Activated T-cell treated with anti-CD3 and anti-CD28 coated beads, Interleukin-2, amount 50 U/mL, for 48 hours (primary cell): ENCODE measurements at regions not wholly inside any gene's neighbourhood (a gene's known extent, or its start where the extent isn't known, plus 50 kb on each side); places are given as distances from the start of the nearest gene placed in this dataset.

ENCODE experiments used
- DNase-seq, 2 experiments: peaks; one replicate each; pipeline ENCODE4 v3.0.0-alpha.2; 2020

DNA sequence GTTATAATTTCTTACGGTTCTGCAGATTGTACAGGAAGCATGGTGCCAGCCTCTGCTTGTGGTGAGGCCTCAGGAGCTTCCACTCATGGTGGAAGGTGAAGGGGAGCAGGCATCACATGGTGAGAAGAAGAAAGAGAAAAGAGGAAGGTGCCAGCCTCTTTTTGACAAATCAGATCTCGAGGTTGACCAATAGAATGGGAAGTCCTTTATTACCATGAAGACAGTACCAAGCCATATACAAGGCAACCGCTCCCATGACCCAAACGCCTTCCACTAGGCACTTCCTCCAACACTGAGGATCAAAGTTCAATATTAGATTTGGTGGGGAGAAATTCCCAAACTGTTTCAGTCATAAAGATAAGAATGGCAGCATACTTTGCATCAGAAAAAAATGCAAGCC lies 502.8 kb downstream of the GLRX3 start:
- no peak for DNase-seq

- DNase-seq = no peak
Observed at GRCh38 chr10:130642926-130643325, 506.7 kb downstream of the GLRX3 start.

GRCh38 chr10:130647341-130647740 lies 511.1 kb downstream of the GLRX3 start:
- no peak for DNase-seq

DNA sequence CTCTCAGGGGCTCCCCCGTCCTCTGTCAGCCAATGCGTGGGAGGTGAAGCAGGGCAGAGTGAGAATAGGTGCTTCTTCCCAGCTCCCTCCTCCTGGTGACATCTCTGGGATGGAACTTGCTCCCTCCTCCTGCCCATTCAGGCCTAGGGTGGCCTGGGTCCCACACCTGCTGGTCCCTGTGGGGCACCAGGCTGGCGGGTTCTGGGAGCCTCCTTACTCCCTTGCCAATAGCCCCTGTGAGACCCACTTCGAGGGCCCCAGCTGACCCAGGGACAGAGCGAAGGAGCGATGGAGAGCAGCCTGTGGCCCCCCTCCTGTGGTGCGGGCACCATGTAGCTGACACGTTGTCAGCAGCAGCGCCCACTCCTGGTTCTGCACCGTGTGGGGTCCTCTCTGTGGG lies 512.6 kb downstream of the GLRX3 start:
- no peak for DNase-seq

DNA sequence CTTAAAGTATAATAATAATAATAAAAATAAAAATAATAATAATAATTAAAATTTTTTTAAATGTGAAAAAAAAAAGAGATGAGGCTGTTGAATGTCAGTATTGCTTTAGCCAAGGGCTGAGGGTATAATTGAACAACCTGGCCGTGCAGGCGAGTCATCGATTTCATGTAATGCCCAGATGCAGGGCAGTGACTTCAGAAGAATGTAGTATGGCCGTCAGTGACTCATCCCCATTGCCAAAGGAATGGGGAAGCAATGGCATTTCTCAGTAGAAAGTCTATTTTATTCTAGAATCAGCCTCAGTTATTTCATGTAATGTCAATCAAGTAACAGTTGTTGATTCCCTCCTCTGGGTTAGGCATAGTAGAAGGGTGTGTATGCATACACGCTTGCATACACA lies 516.4 kb downstream of the GLRX3 start:
- no peak for DNase-seq

DNA sequence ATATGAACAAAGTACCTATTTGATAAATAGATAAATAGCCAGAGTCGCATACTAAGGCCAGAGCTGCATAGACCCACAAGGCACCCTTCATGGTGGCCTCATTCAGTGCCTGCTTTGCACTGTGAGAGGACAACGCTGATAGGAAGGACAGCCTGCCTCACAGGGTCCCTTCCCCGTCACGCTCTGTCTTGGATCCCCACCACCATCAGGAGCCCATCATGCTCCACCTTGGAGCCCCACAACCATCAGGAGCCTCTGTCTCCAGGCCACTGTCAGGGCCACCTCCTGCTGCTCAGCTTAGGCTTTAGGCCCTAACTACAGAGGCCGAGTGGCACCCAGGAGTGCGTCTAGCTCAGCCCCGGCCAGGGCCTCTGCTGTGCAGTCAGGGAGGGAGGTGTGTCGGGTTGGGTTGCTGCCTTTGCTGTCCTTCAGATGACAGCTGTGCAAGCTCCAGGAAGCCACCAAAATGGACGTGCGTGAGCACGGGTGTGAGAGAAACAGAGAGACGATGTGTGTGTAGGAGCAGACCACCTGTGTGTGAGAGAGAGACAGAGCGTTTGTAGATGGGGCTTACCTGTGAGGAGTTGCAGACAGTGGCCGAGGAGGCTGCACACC lies 516.9 kb downstream of the GLRX3 start:
- DNase-seq = no peak

DNA sequence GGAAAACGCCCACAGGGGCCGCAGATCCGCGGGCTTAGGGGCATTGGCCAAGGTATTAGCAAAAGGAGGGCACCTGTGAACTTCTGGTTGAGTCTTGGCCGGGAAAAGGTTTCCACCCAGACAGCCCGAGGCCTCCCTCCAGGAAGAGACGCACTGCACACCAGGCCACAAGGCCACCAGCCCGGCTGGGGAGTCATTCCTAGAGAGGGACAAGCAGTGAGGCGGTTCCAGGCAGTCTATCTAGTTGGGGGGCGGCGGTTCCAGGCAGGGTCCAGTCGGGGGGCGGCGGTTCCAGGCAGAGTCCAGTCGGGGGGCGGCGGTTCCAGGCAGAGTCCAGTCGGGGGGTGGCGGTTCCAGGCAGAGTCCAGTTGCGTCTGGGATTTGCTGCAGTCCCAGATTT lies 518.5 kb downstream of the GLRX3 start:
- no peak for DNase-seq

GRCh38 chr10:130655313-130656186 lies 519.4 kb downstream of the GLRX3 start:
- DNase-seq = no peak

- no peak for DNase-seq
Observed at GRCh38 chr10:130656187-130656575, 520.0 kb downstream of the GLRX3 start.

DNA sequence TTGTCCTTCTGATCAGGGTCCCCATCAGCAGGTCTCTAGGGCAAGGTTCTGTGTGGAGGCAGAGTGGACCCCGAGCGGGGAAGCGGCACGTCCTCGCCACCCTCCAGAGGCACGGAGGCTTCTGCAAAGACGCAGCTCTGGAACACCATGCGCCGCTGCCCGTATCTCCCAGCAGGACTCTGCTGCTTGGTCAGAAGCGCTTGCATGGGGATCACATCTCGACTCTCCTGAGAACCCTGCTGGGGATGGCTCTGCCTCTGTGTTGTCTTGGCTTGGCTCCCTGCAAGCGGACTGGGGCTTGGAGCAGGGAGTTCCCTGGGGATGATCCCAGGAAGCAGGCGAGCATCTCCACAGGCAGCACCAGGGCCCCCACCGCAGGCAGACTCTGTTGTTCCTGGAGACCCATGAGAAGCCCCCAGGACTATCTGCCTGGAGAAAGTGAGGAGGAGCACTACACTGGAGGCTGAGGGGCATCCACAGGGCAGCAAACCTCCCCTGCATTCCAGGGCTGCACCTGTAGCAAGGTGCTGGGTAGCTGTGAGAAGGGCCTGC lies 520.5 kb downstream of the GLRX3 start:
- DNase-seq = no peak

- DNase-seq = no peak
Observed at GRCh38 chr10:130658687-130659290, 522.6 kb downstream of the GLRX3 start.

DNA sequence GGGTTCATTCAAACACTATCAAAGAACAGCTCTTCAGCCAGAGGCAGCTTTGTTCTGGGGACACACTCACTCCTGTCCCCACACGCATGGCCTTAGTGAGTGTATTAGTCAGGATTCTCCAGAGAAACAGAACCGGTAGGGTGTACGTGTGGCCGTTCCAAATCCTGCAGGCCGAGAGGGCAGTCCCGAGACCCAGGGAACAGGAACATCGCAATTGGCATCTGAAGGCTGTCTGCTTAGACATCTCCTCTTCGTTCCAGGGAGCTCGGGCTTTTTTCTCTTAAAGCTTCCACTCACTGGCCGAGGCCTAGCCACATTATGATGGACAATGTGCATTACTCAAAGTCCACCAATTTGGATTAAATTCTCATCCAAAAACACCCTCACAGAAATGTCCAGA lies 523.3 kb downstream of the GLRX3 start:
- no peak for DNase-seq

DNA sequence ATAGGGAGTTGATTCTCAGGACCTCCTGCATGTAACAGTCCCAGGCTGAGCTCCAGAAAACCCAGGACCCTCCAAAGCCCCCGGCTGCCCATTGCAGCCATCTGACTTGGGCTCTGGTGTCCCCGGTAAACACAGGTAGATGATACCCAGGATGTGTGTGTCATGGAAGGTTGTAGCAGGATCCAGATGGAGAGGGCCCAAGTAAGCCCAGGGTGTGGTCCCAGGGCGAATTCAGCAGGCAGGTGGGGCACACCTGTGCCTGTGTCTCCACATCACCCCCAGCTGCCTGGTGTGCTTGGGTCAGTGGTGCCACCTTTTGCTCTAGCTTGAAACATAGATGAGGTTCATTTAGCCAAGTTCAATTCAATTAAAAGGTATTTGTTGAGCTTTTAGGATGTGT lies 524.1 kb downstream of the GLRX3 start:
- no peak for DNase-seq

DNA sequence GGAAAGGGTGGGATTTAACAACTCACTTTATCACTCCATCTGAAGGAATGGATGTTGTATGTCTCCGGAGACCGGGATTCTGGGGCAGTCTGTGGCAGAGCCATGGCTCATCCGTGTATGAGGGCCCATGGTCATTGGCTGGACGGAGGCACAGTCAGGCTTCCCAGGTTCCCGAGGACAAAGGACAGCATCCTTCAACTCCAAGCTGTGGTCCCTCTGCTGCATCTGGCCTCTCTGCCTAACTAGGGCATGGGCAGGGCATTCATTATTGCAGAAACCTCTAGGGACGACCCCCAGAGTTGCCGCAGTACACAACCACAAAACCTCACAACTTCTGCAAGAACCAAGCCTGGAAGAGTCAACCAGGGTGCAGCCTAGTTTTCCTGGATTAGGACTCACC lies 525.2 kb downstream of the GLRX3 start:
- no peak for DNase-seq

GRCh38 chr10:130662775-130663174 lies 526.6 kb downstream of the GLRX3 start:
- DNase-seq = no peak

DNA sequence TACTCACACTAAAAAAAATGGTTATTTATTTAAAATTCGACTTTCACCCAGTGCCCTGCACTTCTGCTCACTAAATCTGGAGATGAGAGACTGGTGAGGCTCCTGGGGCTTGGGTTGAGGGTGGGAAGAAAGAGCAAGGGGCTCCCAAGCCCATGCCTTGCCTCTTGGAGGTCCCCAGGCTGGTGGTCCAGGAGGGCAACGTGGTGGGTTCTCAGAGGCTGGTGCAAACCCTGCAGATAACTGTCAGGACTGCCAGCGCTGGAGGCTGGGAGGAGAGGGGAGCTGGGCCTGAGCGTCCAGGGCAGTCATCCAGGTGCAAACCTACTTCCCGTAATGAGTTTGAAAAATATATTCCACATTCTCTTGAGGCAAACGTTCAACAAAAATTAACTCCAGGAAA lies 528.3 kb downstream of the GLRX3 start:
- no peak for DNase-seq

GRCh38 chr10:130666215-130666614 lies 530.0 kb downstream of the GLRX3 start:
- DNase-seq = no peak

GRCh38 chr10:130686689-130687300 lies 550.6 kb downstream of the GLRX3 start:
- no peak for DNase-seq

- DNase-seq = no peak
Observed at GRCh38 chr10:130687566-130687965, 551.4 kb downstream of the GLRX3 start.

- DNase-seq = no peak
Observed at GRCh38 chr10:130689743-130690626, 553.8 kb downstream of the GLRX3 start.

DNA sequence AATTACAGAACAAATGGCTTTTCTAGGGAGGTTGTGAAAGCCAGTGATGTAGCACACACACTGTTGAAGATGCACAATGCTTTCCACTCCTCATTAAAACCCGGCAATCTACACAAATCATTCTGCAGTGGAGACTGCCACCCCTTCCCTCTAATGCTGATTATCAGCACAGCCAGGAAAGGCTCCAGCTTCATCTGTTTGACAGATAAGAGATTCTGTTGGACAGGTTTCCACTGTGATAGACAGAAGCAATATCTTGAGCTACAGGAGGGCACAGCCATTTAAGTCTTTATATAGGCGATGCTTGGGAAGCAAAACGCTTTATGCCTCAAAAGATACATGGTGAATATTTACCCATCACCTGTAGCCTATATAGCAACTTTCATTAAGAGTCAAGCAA lies 555.6 kb downstream of the GLRX3 start:
- no peak for DNase-seq

DNA sequence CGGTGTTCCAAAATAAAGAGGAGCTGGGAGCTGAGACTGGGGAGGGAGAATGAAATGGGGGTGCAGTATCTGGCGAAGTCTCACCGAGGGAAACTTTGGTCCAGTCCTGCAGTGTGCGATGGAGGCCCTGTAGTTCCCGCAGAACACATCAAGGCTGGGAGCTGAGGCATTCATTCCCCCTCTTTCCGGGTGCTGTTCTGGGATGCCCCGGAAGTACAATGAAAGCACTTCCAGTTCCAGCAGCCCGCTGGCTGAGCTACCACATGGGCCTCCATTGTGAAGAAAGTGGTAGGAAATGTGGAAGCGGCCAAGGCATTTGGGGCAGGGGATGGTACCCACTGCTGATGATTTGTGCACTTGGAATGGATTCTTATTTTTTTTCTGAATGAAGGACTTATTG lies 560.7 kb downstream of the GLRX3 start:
- DNase-seq = no peak
